ENCODE measurements at regions not wholly inside any gene's neighbourhood (a gene's known extent, or its start where the extent isn't known, plus 50 kb on each side); places are given as distances from the start of the nearest gene placed in this dataset.

DNA sequence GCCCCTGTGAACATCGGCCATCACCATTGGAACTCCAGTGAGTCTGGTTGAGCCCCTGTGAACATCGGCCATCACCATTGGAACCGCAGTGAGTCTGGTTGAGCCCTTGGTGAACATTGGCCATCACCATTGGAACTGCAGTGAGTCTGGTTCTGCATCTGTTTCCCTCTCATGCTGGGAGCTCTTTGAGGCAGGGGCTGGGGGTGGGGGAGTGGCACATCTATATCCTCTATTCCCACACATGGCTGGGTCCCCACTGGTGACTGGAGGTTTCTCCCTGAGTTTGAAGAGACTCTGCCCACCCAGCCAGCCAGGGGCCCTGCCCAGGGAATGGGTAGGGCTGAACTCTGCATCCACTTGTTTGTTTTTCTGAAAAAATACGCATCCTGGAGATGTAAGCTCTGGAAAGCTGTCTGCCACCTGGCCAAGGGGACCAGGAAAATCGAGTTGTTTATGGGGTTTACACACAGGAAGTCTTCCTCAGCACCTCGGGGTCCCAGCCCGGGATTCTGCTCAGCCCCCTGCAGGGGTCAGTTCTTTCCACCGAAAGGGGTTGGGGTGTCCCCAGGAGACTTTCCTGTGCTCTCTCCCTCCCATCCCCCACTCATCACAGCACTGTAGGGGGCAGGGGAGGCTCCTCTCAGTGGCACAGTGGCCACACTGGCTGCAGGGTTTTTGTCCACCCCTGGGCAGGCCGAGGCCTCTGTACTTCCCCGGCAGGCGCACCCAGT lies 170.5 kb upstream of the GSC start:
- TF ChIP-seq, protein P1, sequence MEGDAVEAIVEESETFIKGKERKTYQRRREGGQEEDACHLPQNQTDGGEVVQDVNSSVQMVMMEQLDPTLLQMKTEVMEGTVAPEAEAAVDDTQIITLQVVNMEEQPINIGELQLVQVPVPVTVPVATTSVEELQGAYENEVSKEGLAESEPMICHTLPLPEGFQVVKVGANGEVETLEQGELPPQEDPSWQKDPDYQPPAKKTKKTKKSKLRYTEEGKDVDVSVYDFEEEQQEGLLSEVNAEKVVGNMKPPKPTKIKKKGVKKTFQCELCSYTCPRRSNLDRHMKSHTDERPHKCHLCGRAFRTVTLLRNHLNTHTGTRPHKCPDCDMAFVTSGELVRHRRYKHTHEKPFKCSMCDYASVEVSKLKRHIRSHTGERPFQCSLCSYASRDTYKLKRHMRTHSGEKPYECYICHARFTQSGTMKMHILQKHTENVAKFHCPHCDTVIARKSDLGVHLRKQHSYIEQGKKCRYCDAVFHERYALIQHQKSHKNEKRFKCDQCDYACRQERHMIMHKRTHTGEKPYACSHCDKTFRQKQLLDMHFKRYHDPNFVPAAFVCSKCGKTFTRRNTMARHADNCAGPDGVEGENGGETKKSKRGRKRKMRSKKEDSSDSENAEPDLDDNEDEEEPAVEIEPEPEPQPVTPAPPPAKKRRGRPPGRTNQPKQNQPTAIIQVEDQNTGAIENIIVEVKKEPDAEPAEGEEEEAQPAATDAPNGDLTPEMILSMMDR (IDR thresholded peaks at IDR 0.05; ENCODE audit: low read depth, low read length), result no peak
- H3K4me3 ChIP-seq (replicated peaks in 1 of 2; ENCODE audit: low read depth in 2 of 2, low read length in 2 of 2), result no peak overlapping the region
- no peak for DNase-seq (ENCODE audit: low read depth in 2 of 2)

DNA sequence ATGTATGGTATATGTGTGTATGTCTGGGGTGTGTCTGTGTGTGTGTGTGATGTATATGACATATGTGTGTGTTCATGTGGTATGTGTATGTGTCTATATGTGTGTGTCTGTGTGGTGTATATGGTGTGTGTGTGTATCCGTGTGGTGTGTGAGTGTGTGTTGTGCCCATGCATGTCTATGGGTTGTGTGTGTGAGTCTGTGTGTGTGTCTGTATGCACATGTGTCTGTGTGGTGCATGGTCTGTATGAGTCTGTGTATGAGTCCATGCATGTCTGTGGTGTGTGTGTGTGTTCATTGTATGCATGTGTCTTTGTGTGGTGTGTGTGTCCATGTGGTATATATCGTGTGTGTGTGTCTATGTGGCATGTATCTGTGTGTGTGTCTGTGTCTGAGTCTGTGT lies 168.1 kb upstream of the GSC start:
- no peak overlapping the region for H3K4me3 ChIP-seq (replicated peaks in 1 of 2; ENCODE audit: low read depth in 2 of 2, low read length in 2 of 2)
- TF ChIP-seq, protein P1 (IDR thresholded peaks at IDR 0.05; ENCODE audit: low read depth, low read length), result no peak
- no peak for DNase-seq (ENCODE audit: low read depth in 2 of 2)

DNA sequence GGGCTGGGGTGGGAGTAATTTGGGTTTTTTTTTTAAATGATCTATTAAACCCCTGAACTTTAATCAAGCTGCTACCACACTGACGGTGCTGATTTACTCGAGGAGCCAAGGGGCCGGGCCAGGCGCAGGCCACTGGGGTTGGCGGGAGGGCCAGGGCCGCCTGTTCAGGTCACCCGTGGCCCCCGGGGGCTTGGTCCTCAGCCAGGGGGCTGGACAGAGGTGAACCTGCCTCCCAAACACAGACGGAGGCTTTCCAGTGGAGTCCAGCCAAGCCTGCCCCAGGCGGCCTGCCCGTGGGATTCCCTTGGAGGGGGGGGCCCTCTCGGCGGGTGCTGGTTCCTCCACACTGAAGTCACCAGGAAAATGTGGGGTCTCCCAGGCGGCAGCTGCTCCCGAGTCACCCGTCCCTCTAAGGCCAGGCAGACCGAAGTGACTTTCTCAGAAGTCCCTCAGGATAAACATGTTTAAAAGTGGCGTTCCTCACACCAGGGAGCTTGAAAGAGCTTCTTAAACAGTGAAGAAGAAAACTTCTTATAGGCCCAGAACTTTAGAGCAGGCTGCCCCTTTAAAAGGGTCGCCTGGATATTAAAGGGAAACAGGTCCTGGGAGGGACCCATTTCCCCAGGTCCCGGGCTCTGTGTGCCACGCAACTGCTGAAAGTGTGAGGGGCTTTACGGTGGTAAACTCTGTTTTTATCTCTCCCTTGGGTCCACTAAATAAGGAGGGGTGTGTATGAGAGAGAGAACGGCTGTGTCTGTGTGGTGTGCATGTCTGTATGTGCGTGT lies 167.2 kb upstream of the GSC start:
- no peak overlapping the region for H3K4me3 ChIP-seq (replicated peaks in 1 of 2; ENCODE audit: low read depth in 2 of 2, low read length in 2 of 2)
- peak in 1 of 2 donors; percentile 8 for DNase-seq (ENCODE audit: low read depth in 2 of 2)
- TF ChIP-seq, protein P1 (IDR thresholded peaks at IDR 0.05; ENCODE audit: low read depth, low read length), result no peak

DNA sequence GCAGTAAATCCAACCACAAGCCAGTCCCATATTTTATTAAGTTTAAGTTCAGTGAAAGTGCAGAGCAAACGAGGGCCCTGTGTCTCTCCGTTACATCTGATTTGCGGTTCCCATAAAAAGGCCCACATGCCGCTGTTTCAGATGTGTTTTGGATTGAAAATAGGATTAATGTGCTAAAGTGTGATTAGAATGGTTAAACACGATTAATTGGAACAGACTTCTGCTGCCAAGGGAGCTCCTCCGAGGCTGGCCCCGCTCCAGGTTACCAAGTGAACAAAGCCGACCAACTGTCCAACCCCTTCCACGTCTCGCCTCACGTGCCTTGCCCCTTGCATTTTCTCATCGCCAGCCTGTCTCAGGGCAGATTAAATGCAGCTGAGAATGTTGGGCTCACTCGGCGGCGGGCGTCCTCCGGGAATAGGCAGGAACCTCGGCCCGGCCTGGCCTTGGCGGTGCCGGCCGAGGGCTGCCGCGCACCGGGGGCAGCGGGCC lies 166.5 kb upstream of the GSC start:
- TF ChIP-seq, protein P1 (IDR thresholded peaks at IDR 0.05; ENCODE audit: low read depth, low read length), result no peak
- no peak overlapping the region for H3K4me3 ChIP-seq (replicated peaks in 1 of 2; ENCODE audit: low read depth in 2 of 2, low read length in 2 of 2)
- peak; percentile 12 to 69 for DNase-seq (ENCODE audit: low read depth in 2 of 2)

DNA sequence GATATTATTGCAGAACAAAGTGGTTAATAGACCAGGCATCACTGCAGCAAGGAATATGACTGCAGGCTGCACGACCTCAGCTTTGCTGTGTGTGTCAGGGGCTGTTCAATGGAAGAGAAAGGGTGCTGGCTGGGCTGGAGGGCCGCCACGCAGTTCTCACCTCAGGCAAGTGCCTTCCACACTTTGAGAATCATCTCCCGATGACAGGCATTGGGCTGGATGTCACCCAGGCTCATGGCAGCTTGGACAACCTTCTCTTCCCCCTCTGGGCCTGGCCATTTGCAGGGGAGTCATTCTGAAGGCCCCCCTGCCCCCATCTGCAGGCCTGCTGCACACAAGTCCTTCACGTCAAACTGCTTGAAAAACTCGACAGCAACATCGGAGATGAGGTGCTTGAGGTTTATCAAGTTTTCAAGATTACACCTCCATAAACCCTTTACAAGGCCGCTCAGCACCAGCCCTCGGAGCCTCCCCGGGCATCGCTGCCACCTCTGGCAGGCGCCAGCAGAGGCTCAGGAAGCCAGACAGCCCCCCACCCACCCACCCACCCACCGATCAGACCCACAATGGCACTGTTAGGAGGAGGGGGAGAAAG lies 165.9 kb upstream of the GSC start:
- no peak for DNase-seq (ENCODE audit: low read depth in 2 of 2)
- TF ChIP-seq, protein P1 (IDR thresholded peaks at IDR 0.05; ENCODE audit: low read depth, low read length), result no peak
- no peak overlapping the region for H3K4me3 ChIP-seq (replicated peaks in 1 of 2; ENCODE audit: low read depth in 2 of 2, low read length in 2 of 2)

DNA sequence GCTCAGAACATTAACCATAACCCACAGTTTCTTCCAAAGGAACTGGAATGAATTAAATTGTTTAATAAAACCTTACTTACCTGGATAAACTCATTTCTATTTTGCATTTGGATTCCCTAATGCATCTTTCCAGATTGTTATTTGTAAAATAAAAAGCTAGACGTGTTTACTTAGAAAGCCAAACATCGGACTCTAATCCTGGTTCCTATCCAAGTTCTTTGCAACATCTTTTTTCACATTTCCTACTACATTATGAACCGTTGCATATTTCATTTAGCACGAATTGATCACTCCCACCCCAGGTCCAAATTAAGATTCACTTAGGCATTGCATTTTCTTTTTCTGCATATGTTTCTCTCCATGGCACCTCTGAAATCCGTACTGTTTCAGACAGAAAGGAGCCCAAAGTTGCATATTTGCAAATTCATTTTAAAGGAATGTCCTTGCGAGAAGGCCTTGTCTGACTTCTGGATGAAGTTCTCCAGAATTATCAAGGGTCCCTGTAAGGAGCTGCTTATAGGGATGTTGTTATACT lies 164.4 kb upstream of the GSC start:
- H3K4me3 ChIP-seq (replicated peaks in 1 of 2; ENCODE audit: low read depth in 2 of 2, low read length in 2 of 2), result no peak overlapping the region
- TF ChIP-seq, protein P1 (IDR thresholded peaks at IDR 0.05; ENCODE audit: low read depth, low read length), result no peak
- no peak for DNase-seq (ENCODE audit: low read depth in 2 of 2)
